ENCODE measurements at regions not wholly inside any gene's neighbourhood (a gene's known extent, or its start where the extent isn't known, plus 50 kb on each side); places are given as distances from the start of the nearest gene placed in this dataset.

GRCh38 chr13:21980049-21980448 is 309.2 kb downstream of the FGF9 start:
- no peak for TF ChIP-seq CTCF (tag by site-specific recombination; IDR thresholded peaks at IDR 0.05)
- no peak for TF ChIP-seq ZNF548 (tag by site-specific recombination; IDR thresholded peaks at IDR 0.05)
